ENCODE measurements at regions not wholly inside any gene's neighbourhood (a gene's known extent, or its start where the extent isn't known, plus 50 kb on each side); places are given as distances from the start of the nearest gene placed in this dataset.

DNA sequence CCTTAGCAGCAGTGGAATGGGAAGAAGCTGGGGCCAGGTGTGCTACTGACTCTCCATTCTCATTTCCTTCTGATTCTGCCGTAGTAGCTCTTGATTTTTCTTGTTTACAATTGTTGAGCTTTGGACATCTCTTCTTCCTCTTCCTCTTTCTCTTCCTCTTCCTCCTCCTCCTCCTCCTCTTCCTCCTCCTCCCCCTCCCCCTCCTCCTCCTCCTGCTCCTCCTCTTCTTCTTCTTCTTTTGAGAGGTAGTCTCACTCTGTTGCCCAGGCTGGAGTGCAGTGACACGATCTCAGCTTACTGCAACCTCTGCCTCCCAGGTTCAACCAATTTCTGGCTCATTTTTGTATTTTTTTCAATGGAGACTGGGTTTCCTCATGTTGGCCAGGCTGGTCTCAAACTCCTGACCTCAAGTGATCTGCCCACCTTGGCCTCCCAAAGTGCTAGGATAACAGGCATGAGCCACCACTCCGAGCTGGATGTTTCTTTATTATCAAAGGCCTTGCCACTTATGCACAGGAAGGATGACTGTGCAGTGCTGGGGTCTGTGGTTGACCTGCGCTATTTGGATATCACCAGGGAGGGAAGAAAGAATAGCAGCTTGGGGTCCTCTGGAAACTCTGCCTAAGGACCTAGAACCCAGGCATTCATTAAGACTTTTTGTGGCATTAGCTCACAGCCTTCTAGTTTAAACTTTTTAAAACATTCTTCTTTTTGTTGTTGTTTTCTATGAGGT lies 127.8 kb upstream of the KCNJ16 start (continued):
- TF ChIP-seq TOE1 (IDR thresholded peaks at IDR 0.05; ENCODE audit: borderline replicate concordance) (no peak), TOE1 (CRISPR knock-in tag; IDR thresholded peaks at IDR 0.05; ENCODE audit: borderline replicate concordance, low read depth) (no peak), POU5F1 (IDR thresholded peaks at IDR 0.05; ENCODE audit: borderline replicate concordance, low read depth, low read length, partially characterized antibody) (no peak), DACH1 (IDR thresholded peaks at IDR 0.05; ENCODE audit: partially characterized antibody) (no peak), POLR2AphosphoS5 (IDR thresholded peaks at IDR 0.05; ENCODE audit: control insufficient read depth, insufficient read depth, low read depth, low read length) (no peak)
- TF ChIP-seq, protein P1, sequence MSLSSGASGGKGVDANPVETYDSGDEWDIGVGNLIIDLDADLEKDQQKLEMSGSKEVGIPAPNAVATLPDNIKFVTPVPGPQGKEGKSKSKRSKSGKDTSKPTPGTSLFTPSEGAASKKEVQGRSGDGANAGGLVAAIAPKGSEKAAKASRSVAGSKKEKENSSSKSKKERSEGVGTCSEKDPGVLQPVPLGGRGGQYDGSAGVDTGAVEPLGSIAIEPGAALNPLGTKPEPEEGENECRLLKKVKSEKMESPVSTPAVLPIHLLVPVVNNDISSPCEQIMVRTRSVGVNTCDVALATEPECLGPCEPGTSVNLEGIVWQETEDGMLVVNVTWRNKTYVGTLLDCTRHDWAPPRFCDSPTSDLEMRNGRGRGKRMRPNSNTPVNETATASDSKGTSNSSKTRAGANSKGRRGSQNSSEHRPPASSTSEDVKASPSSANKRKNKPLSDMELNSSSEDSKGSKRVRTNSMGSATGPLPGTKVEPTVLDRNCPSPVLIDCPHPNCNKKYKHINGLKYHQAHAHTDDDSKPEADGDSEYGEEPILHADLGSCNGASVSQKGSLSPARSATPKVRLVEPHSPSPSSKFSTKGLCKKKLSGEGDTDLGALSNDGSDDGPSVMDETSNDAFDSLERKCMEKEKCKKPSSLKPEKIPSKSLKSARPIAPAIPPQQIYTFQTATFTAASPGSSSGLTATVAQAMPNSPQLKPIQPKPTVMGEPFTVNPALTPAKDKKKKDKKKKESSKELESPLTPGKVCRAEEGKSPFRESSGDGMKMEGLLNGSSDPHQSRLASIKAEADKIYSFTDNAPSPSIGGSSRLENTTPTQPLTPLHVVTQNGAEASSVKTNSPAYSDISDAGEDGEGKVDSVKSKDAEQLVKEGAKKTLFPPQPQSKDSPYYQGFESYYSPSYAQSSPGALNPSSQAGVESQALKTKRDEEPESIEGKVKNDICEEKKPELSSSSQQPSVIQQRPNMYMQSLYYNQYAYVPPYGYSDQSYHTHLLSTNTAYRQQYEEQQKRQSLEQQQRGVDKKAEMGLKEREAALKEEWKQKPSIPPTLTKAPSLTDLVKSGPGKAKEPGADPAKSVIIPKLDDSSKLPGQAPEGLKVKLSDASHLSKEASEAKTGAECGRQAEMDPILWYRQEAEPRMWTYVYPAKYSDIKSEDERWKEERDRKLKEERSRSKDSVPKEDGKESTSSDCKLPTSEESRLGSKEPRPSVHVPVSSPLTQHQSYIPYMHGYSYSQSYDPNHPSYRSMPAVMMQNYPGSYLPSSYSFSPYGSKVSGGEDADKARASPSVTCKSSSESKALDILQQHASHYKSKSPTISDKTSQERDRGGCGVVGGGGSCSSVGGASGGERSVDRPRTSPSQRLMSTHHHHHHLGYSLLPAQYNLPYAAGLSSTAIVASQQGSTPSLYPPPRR (CRISPR knock-in tag; IDR thresholded peaks at IDR 0.05; ENCODE audit: borderline replicate concordance): no peak
- TF ChIP-seq, protein P2, sequence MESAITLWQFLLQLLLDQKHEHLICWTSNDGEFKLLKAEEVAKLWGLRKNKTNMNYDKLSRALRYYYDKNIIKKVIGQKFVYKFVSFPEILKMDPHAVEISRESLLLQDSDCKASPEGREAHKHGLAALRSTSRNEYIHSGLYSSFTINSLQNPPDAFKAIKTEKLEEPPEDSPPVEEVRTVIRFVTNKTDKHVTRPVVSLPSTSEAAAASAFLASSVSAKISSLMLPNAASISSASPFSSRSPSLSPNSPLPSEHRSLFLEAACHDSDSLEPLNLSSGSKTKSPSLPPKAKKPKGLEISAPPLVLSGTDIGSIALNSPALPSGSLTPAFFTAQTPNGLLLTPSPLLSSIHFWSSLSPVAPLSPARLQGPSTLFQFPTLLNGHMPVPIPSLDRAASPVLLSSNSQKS (CRISPR knock-in tag; IDR thresholded peaks at IDR 0.05): no peak

All from K562 (cell line).